ENCODE measurements at regions not wholly inside any gene's neighbourhood (a gene's known extent, or its start where the extent isn't known, plus 50 kb on each side); places are given as distances from the start of the nearest gene placed in this dataset.
"Not testable (repeated sequence)": the region's sequence is repeated elsewhere in the genome, so short reads cannot be mapped to it uniquely, and the experiment has no call there.

DNA sequence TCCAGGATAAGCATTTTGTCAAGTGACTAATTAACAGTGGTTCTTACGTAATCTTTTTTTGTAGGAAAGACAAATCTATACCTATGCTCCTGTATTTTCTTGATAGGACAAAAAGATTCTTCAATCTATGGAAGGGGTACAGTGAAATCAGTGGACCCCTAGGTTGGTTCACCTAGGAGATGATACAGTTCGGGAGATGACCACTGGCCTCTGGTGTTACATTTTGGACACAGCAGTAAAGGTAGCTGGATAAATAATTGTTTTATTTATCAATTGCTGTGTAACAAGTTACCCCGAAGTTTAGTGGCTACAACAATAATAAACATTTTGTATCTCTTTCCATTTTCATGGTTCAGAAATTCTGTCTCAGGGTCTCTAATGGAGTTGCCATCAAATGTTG, 288.2 kb upstream of the MAGI2 start:
- no peak for DNase-seq (ENCODE audit: low spot score)
- no peak overlapping the region for H3K27ac ChIP-seq
- TF ChIP-seq, protein P1, sequence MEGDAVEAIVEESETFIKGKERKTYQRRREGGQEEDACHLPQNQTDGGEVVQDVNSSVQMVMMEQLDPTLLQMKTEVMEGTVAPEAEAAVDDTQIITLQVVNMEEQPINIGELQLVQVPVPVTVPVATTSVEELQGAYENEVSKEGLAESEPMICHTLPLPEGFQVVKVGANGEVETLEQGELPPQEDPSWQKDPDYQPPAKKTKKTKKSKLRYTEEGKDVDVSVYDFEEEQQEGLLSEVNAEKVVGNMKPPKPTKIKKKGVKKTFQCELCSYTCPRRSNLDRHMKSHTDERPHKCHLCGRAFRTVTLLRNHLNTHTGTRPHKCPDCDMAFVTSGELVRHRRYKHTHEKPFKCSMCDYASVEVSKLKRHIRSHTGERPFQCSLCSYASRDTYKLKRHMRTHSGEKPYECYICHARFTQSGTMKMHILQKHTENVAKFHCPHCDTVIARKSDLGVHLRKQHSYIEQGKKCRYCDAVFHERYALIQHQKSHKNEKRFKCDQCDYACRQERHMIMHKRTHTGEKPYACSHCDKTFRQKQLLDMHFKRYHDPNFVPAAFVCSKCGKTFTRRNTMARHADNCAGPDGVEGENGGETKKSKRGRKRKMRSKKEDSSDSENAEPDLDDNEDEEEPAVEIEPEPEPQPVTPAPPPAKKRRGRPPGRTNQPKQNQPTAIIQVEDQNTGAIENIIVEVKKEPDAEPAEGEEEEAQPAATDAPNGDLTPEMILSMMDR (IDR thresholded peaks at IDR 0.05) = no peak
- no peak overlapping the region for H3K4me3 ChIP-seq

DNA sequence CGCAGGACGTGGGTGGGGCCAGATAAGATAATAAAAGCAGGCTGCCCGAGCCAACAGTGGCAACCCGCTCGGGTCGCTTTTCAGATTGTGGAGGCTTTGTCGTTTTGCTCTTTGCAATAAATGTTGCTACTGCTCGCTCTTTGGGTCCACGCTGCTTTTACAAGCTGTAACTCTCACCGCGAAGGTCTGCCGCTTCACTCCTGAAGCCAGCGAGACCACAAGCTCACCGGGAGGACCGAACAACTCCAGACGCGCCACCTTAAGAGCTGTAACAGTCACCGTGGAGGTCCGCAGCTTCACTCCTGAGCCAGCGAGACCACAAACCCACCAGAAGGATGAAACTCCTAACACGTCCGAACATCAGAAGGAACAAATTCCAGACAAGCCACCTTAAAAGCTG, 286.6 kb upstream of the MAGI2 start:
- H3K27ac ChIP-seq = no peak overlapping the region
- TF ChIP-seq, protein P1 (IDR thresholded peaks at IDR 0.05) = no peak
- no peak for DNase-seq (ENCODE audit: low spot score)
- no peak overlapping the region for H3K4me3 ChIP-seq

DNA sequence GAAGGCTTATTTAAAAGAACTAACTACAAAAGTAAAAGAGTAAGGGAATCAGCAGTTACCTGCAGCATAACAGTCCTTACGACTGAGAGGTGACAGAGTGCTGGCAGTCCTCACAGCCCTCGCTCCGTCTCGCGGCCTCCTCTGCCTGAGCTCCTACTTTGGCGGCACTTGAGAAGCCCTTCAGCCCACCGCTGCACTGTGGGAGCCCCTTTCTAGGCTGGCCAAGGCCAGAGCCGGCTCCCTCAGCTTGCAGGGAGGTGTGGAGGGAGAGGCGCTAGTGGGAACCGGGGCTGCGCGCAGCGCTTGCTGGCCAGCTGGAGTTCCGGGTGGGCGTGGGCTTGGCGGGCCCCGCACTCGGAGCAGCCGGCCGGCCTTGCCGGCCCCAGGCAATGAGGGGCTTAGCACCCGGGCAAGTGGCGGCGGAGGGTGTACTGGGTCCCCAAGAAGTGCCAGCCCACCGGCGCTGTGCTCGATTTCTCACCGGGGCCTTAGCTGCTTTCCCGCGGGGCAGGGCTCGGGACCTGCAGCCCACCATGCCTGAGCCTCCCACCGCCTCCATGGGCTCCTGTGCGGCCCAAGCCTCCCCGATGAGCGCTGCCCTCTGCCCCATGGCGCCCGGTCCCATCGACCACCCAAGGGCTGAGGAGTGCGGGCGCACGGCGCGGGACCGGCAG, 285.7 kb upstream of the MAGI2 start:
- H3K27ac ChIP-seq; H3K4me3 ChIP-seq; DNase-seq (ENCODE audit: low spot score): not testable (repeated sequence)

DNA sequence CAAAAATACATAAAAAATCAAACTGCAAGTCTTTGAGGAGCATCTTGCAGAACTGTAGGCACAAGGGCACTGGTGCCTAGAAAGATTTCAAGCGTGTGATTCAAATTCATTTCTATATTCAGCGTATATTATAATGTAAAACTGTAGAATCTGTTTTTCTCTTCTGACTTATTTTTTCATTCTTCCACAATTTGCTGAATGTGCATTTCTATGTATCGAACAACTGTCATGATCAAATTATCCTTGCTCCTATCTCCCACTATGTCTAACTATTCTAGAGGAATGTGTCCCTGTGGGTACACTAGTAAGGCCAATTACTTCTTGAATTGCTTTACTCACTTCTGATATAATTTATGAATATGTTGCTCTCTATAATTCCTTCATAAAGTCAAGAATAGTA, 283.0 kb upstream of the MAGI2 start:
- no peak for DNase-seq (ENCODE audit: low spot score)
- Histone ChIP-seq H3K27ac (no peak overlapping the region), H3K4me3 (no peak overlapping the region)
- TF ChIP-seq, protein P1 (IDR thresholded peaks at IDR 0.05) = no peak

DNA sequence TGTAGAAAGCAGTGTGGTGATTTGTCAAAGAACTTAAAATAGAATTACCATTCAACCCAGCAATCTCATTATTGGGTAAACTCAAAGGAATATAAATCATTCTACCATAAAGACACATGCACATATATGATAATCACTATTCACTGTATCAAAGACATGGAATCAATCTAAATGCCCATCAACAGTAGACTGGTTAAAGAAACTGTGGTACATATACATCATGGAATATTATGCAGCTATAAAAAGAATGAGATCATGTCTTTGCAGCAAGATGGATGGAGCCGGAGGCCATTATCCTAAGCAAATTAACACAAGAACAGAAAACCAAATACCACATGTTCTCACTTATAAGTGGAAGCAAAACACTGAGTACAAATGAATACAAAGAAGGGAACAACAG, 281.5 kb upstream of the MAGI2 start:
- no peak overlapping the region for H3K27ac ChIP-seq
- H3K4me3 ChIP-seq = no peak overlapping the region
- TF ChIP-seq, protein P1 (IDR thresholded peaks at IDR 0.05) = no peak
- no peak for DNase-seq (ENCODE audit: low spot score)

DNA sequence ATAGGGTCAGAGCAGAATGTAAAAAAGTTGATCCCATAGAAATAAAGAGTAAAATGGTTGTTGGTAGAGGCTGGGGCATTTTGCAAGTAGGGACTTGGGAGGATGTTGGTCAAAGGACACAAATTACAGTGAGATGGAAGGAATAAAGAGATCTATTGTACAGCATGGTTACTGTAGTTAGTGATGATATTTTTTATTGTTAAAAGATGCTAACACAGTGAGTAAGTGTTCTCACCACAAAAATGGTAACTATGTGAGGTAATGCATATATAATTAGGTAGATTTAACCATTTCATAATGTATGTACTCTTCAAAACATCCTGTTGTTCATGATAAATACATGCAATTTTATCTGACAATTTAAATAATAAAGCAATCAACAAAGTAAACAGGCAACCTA, 280.7 kb upstream of the MAGI2 start:
- H3K27ac ChIP-seq = no peak overlapping the region
- TF ChIP-seq, protein P1 (IDR thresholded peaks at IDR 0.05) = no peak
- H3K4me3 ChIP-seq = no peak overlapping the region
- no peak for DNase-seq (ENCODE audit: low spot score)

DNA sequence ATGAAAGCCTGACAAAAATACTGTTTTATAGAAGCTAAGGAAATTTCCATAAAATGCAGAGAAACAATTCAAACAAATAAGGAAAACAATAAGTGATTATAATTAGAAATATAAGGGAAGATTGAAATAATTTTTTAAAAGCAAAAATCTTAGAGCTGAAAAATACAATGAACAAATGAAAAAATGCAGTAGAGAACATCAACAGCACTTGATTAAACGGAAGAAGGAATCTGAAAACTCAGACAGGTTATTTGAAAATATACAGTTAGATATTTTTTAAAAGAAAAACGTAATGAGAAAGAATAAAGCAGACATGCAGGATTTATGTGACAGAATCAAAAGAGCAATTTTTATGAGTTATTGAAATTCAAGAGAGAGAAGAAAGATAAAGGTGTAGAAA, 279.1 kb upstream of the MAGI2 start:
- TF ChIP-seq, protein P1 (IDR thresholded peaks at IDR 0.05) = no peak
- no peak for DNase-seq (ENCODE audit: low spot score)
- H3K4me3 ChIP-seq = no peak overlapping the region
- H3K27ac ChIP-seq = no peak overlapping the region

Data from coronary artery (tissue), 2 donors.